HG02623 (cell line): ENCODE measurements at regions not wholly inside any gene's neighbourhood (a gene's known extent, or its start where the extent isn't known, plus 50 kb on each side); places are given as distances from the start of the nearest gene placed in this dataset.

Experiments
- ATAC-seq: cut with Tn5 transposase; IDR thresholded peaks from one replicate; pipeline ENCODE4 v1.9.1; 2021; ENCODE audit warnings: moderate library complexity; ENCODE audit not compliant: unreplicated experiment

DNA sequence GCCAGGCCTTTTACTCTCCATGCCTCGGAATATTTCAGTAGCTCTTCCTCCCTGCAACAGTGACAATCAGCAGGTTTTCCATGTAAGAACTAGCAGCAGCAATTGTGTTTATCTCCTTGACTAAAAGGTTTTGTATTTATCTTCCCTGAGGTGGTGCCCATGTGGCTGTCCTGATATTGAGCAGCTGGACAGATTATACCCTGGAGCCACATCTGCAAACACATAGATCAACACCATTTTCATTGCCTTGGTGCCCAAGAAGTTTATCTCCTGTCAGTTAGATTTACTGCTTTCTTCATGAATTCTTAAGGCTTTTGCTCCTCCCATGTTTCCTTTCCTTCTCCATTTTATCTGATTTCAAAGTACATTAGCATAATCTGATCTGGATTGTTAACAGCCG lies 378.4 kb downstream of the SPATA31D1 start:
- ATAC-seq, result no peak

DNA sequence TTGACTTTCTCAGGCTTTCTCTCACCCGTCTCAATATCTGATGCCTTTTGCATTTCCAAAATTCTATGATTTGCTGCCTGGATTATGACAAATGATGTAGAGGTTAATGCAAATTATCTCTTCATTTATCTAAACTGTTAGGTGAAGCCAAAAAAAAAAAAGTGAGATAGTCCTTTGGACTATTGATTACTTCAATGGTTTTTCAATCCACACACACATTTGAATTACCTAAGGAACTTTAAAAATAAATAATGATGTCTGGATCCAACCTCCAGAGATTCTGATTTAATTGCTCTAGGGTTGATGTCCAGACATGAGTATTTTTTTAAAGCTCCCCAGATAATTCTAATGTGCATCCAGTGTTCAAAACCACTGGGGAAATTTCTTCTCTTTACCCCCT lies 379.4 kb downstream of the SPATA31D1 start:
- ATAC-seq, result no peak

DNA sequence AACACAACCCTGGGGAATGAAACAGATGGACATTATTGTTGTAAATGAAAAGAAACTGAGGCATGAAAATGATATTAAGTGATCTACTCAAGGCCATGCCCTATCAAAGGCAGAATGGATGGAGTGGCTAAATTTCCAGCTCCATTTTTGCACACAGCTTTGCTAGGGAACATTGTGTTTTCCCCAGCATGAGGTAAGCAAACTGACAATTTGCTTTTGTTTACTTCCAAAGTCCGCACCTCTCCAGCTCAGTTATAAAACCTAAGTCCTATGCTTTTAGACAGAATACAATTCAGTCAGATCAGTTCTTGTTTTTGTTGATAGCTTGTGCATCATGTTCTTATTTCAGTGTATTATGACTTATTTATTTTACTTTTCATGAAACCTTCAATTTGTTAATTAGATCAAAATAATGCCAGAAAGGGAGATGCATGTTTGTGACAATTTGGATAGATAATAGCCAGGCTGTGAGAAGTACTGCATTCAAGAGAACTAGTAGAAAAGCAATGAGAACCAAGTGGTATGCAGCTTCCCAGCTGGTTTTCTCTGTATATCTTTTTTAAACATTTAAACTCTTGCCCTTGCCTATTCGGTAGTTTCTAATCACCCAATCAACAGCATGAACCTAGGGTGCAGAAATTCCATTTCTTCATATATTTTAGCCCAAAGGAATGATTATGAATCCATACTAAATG lies 380.8 kb downstream of the SPATA31D1 start:
- no peak for ATAC-seq

- no peak for ATAC-seq
These were observed 386.5 kb downstream of the SPATA31D1 start for GRCh38 chr9:82375041-82375440.

DNA sequence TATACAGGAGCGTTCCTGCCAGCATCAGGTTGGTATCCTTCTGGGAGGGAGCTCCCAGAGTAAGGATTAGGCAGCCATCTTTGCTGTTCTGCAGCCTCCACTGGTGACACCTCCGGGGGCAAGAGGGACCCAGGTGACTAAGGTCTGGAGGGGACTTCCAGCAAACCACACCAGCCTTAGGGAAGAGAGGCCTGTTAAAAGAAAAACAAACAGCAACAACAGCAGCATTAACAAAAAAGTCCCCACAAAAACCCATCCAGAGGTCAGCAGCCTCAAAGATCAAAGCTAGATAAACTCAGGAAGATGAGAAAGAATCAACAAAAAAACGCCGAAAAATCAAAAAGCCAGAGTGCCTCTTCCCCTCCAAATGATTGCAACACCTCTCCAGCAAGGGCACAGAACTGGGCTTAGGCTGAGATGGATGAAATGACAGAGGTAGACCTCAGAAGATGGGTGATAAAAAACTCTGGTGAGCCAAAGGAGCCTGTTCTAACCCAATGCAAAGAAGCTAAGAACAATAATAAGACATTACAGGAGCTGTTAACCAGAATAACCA lies 388.2 kb downstream of the SPATA31D1 start:
- no peak for ATAC-seq

DNA sequence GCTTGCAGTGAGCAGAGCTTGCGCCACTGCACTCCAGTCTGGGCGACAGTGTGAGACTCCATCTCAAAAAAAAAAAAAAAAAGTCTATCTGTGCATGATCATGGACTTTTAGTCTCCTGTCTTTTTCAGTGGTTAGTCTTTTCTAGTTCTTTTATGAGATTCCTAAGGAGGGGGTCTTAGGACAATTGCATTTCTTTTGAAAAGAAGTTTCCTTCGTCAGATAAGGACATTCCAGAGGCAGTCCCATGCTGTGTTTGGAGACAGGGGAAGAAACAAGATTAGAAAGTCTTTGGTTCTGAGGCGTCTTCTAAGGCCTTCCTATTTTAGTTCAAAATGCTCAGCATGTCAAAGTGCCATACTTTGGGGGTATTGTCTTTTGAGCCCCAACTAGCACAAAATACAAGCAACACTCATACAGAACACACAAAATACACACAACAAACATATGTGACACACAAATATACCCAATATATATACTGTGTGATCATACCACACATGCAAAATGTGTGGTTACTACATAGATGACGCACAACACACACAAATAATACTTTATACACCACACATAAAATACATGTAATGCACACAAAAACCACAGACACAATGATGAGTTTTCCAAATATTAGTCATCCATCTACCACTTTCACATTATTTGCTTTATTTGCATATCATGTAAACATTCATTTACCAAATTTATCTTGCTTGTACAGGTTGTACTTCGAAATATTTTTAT lies 394.5 kb downstream of the SPATA31D1 start:
- ATAC-seq, result no peak

DNA sequence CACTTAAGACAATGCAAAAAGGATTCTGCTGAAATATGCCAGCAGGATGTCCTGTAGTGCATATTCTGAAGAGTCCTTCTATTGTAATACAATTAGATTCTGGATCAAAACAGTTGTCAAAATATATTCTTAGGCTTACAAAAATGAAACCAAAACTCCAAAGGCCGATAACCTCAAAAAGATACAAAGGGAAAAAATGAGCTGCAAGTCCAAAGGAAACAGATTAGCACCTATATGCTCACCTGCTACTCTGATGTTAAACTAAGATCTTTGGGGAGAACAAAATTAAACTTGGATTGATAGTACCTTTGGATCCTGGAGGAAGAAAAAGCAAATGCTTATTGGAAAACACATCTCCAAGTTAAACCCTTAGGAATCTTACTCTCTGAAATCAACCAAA lies 397.1 kb downstream of the SPATA31D1 start:
- ATAC-seq, result no peak

GRCh38 chr9:82397534-82397933 lies 409.0 kb downstream of the SPATA31D1 start:
- no peak for ATAC-seq

- ATAC-seq, result no peak
These were observed 415.8 kb downstream of the SPATA31D1 start for GRCh38 chr9:82404196-82404870.

GRCh38 chr9:82404881-82405280 lies 416.3 kb downstream of the SPATA31D1 start:
- no peak for ATAC-seq

- no peak for ATAC-seq
These were observed 418.0 kb downstream of the SPATA31D1 start for GRCh38 chr9:82406456-82407085.

GRCh38 chr9:82410306-82410705 lies 421.7 kb downstream of the SPATA31D1 start:
- peak; percentile 91 for ATAC-seq

DNA sequence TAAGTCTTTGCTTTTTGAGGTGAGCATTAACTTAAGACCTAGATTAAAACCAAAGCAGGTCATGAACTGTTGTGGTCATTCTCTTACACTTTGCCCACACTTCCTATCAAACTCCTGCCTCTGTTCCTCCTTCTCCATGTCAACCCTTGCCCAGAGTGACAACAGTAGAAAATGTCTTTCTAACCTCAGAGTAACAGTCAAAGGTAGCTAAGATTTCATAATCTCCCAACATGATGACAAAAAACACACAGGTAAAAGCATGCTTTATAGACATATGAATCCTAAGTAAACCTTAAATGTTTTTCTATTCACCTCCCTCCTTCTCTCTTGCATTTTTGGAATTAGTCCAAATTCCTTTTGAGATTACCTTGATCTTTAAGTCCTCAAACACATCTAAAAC lies 422.3 kb downstream of the SPATA31D1 start:
- ATAC-seq, result peak; percentile 13

DNA sequence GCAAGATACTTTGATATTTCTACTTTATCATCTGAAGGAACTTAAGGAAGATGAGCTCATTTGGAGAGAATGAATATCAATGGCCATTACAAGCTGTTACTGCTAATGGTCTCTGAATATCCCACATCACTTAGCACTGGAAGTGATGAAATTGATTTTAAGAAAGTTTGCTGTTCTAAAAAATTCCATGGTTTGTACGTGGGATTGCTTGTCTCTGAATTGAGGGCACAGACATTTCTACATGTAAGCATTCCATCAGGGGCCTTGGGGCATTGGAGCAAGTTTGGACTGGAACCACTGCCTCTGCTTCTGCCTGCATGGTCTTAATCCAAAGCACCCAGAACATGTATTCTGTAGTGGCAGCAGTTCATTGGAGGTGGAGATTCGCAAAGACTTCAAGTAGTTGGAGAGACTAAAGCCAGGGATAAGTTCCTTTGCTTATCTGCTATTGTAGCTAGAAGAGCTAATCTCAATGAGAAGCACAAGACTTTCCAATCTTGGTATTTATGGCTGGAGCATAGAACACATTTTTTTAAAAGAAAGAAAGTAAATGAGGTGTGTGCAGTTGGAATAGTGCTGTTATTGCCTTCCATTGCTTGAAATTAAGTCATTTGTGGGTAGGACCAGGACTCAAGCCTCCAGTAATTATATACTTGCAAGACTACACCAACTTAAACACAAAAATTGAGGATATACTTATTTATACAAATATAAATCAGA lies 424.2 kb downstream of the SPATA31D1 start:
- ATAC-seq, result no peak

- ATAC-seq, result no peak
These were observed 428.9 kb downstream of the SPATA31D1 start for GRCh38 chr9:82417501-82417900.

GRCh38 chr9:82418334-82418733 lies 429.8 kb downstream of the SPATA31D1 start:
- ATAC-seq, result no peak

GRCh38 chr9:82419696-82420486 lies 431.3 kb downstream of the SPATA31D1 start:
- no peak for ATAC-seq

GRCh38 chr9:82421498-82421897 lies 432.9 kb downstream of the SPATA31D1 start:
- no peak for ATAC-seq

DNA sequence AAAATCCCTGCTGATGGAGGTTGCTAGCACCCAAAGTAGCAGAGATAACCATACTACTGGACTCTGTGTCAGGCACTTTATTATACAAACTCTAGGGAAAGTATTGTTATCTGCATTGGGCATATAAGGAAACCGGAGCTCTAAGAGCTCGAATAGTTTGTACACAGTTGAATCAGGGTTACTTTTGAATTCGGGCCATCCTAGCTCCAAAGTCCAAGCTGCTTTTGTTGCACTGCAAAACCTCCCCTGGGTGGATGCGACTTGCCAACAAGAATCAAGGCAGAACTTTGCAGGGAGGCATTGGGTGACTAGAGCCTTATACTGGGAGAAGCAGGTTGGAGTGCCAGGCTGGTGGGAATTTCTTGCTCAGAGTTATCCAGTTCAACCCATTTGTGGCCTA lies 435.1 kb downstream of the SPATA31D1 start:
- no peak for ATAC-seq

DNA sequence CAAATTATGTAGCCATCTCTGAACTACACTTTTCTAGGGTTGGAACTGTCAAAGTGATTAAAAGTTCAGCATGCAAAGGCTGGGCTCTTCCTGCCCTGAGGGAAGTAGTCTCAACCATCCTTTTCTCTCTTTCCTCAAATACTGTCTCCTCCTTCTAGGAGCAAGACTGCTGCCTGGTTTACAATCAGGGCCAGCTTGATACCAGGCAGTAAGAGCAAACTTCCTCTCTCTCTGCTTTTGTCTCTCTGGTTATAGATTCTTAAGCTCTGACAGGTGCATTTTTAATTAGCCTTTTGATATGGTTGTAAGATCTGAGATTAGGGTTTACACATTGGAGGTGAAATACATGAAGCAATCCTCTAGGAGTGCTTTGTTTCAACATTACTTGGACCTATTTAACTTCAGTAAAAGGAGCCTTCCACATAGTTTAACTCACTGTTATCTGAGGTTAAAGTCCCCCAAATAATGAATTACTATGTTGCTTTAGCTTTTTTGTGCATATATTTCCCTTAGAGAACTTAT lies 436.1 kb downstream of the SPATA31D1 start:
- no peak for ATAC-seq
